Heart right ventricle (tissue), 16 donors: ENCODE measurements at regions not wholly inside any gene's neighbourhood (a gene's known extent, or its start where the extent isn't known, plus 50 kb on each side); places are given as distances from the start of the nearest gene placed in this dataset.

Experiments used
- ATAC-seq, 8 donors: fragments of 200-7000 bp; cut with Tn5 transposase; one replicate each; pipeline ENCODE4 v1.9.1; 2020; ENCODE audit warnings: mild to moderate bottlenecking in 8 of 8, moderate library complexity in 8 of 8, moderate number of reproducible peaks in 1 of 8
- DNase-seq, 2 donors: peaks; one replicate each; pipeline ENCODE4 v3.0.0-alpha.2; 2020
- H3K27ac ChIP-seq, 10 donors: fragments of 200-600 bp; sonication (generic) in 2 of 10; one replicate each; pipeline versions ENCODE4 v1.5.0 to v1.8.0; 2020 to 2022; ENCODE audit warnings: mild to moderate bottlenecking in 3 of 10
- H3K27me3 ChIP-seq, 7 donors: fragments of 200-600 bp; one replicate each; pipeline ENCODE4 v1.8.0; 2021 to 2022; ENCODE audit warnings: mild to moderate bottlenecking in 2 of 7
- H3K36me3 ChIP-seq, 9 donors: fragments of 200-600 bp; sonication (generic) in 1 of 9; one replicate each; pipeline versions ENCODE4 v1.5.0 to v1.8.0; 2020 to 2022; ENCODE audit warnings: mild to moderate bottlenecking in 2 of 9
- H3K4me1 ChIP-seq, 9 donors: fragments of 200-600 bp; sonication (generic) in 1 of 9; one replicate each; pipeline versions ENCODE4 v1.5.0 to v1.8.0; 2020 to 2022; ENCODE audit warnings: mild to moderate bottlenecking in 4 of 9
- H3K4me3 ChIP-seq, 10 donors: fragments of 200-600 bp; sonication (generic) in 2 of 10; one replicate each; pipeline versions ENCODE4 v1.5.0 to v1.8.0; 2020 to 2022; ENCODE audit warnings: mild to moderate bottlenecking in 7 of 10, moderate library complexity in 2 of 10
- H3K9me3 ChIP-seq, 11 donors: fragments of 200-600 bp in 10 of 11; sonication (generic) in 2 of 11; one replicate each; pipeline versions ENCODE4 v1.5.0 to v1.8.0; 2013 to 2022; ENCODE audit warnings: mild to moderate bottlenecking in 2 of 11, control low read depth in 1 of 11, moderate library complexity in 1 of 11
- CTCF ChIP-seq, 9 donors: fragments of 200-600 bp; sonication (generic) in 2 of 9; IDR thresholded peaks; one replicate each; pipeline versions ENCODE4 v1.5.0 to v1.8.0; 2021 to 2022; ENCODE audit warnings: antibody characterized with exemption in 9 of 9, mild to moderate bottlenecking in 5 of 9, moderate library complexity in 1 of 9
- WGBS, 2 donors: extraction: QIAGEN DNeasy Blood & Tissue Kit; methylation state at CpG; one replicate each; pipeline ENCODE4 v1.1.7; 2013; ENCODE audit warnings: inconsistent platforms in 1 of 2; 5-methylcytosine and 5-hydroxymethylcytosine counted together
- intact Hi-C, 10 donors: fragments of 100-400 bp; cut with DNase I; formaldehyde crosslinking; loops; one replicate each; pipeline versions ENCODE4 v1.11.1 to v1.14.2; 2022
- donor health status: Arrhythmogenic right ventricular cardiomyopathy.
- donor health status: ischemic (EF 13 %, LVEDD 7.1; RV severe dilation, severe dysfunction).
- donor health status: healthy with polysubstance abuse.
- donor health status: DM: no; HTN: yes; CAD: no.
- donor health status: DM: no; HTN: no; CAD: no.
- donor health status: ischemic (EF 25% LVEDD 6.9; RV normal size, moderate dysfunction).
- donor health status: ischemic (EF 25% LVEDD 5.7; RV mildly dilated, moderate dysfunction).
- donor health status: healthy.
- donor health status: DM: yes; HTN: yes; CAD: no.
- donor health status: Ischemic cardiomyopathy.
- donor health status: ischemic (EF 35%, LVEDD 5.7; RV mildly dilated, moderate dysfunction).
- donor health status: nonischemic (EF 11% LVEDD 7.7; RV severe dilation, severe dysfunction).
- donor health status: DM: yes; HTN: yes; CAD: no.
- donor health status: PGD.
- donor health status: ischemic (EF 29% LVEDD 5.4; RV normal size, mild dysfunction).
- donor health status: nonischemic (EF 23%, LVEDD 6.1; RV moderate dilation, normal function).

- ATAC-seq (no peak), DNase-seq (no peak)
- Histone ChIP-seq H3K4me3 (no peak overlapping the region), H3K4me1 (no peaks in the 10 kb centered on the region), H3K27me3 (no peaks in the 10 kb centered on the region), H3K36me3 (no peaks in the 10 kb centered on the region), H3K27ac (no peak overlapping the region), H3K9me3 (peaks cover 0 to 6% (median 0%) of the 10 kb centered on the region in 11 donors)
- WGBS, 2 donors = 76 to 82% methylated on average over 7 of the region's 7 CpGs
- intact Hi-C loops = no loop called here
- no peak for TF ChIP-seq CTCF (IDR thresholded peaks at IDR 0.05)
Measured at GRCh38 chr14:84688297-84689025, 841.5 kb upstream of the FLRT2 start.

GRCh38 chr14:84694161-84694560, 835.8 kb upstream of the FLRT2 start:
- Histone ChIP-seq H3K4me1 (peaks cover 0 to 8% (median 0%) of the 10 kb centered on the region in 9 donors), H3K27ac (no peak overlapping the region), H3K4me3 (no peak overlapping the region), H3K36me3 (no peaks in the 10 kb centered on the region), H3K27me3 (no peaks in the 10 kb centered on the region), H3K9me3 (no peaks in the 10 kb centered on the region)
- DNase-seq = no peak
- no peak for TF ChIP-seq CTCF (IDR thresholded peaks at IDR 0.05)
- intact Hi-C loops = no loop called here
- peak in 1 of 8 donors; percentile 42 for ATAC-seq

- H3K27ac ChIP-seq = no peak overlapping the region
- no peaks in the 10 kb centered on the region for H3K4me1 ChIP-seq
- TF ChIP-seq CTCF (IDR thresholded peaks at IDR 0.05) = no peak
- intact Hi-C loops = no loop called here
- H3K4me3 ChIP-seq = no peak overlapping the region
- WGBS, 2 donors = 93 to 97% methylated on average over 2 of the region's 2 CpGs
- H3K27me3 ChIP-seq = no peaks in the 10 kb centered on the region
- ATAC-seq (no peak), DNase-seq (no peak)
- H3K9me3 ChIP-seq = no peaks in the 10 kb centered on the region
- H3K36me3 ChIP-seq = no peaks in the 10 kb centered on the region
Measured at GRCh38 chr14:84704601-84705000, 825.3 kb upstream of the FLRT2 start.

- 91 to 96% methylated on average over 1 of the region's 1 CpG for WGBS, 2 donors
- H3K9me3 ChIP-seq = no peaks in the 10 kb centered on the region
- H3K4me3 ChIP-seq = no peak overlapping the region
- TF ChIP-seq CTCF (IDR thresholded peaks at IDR 0.05) = no peak
- DNase-seq (no peak), ATAC-seq (no peak)
- H3K27ac ChIP-seq = no peak overlapping the region
- no peaks in the 10 kb centered on the region for H3K27me3 ChIP-seq
- H3K4me1 ChIP-seq = no peaks in the 10 kb centered on the region
- H3K36me3 ChIP-seq = no peaks in the 10 kb centered on the region
- intact Hi-C loops = no loop called here
Measured at GRCh38 chr14:84707830-84708229, 822.1 kb upstream of the FLRT2 start.
